ENCODE measurements at regions not wholly inside any gene's neighbourhood (a gene's known extent, or its start where the extent isn't known, plus 50 kb on each side); places are given as distances from the start of the nearest gene placed in this dataset.

GRCh38 chr15:56868170-56868569 lies 50.3 kb upstream of the TCF12 start:
- DNase-seq (ENCODE audit: low read depth in 2 of 2), result no peak

- no peak for DNase-seq (ENCODE audit: low read depth in 2 of 2)
Observed at GRCh38 chr15:56866803-56867202, 51.6 kb upstream of the TCF12 start.

- DNase-seq (ENCODE audit: low read depth in 2 of 2), result no peak
Observed at GRCh38 chr15:56857828-56858227, 60.6 kb upstream of the TCF12 start.

- no peak for DNase-seq (ENCODE audit: low read depth in 2 of 2)
Observed at GRCh38 chr15:56856934-56857333, 61.5 kb upstream of the TCF12 start.

- no peak for DNase-seq (ENCODE audit: low read depth in 2 of 2)
Observed at GRCh38 chr15:56844892-56845291, 73.6 kb upstream of the TCF12 start.

- no peak for DNase-seq (ENCODE audit: low read depth in 2 of 2)
Observed at GRCh38 chr15:56844471-56844870, 74.0 kb upstream of the TCF12 start.

GRCh38 chr15:56839641-56840040 lies 78.8 kb upstream of the TCF12 start:
- DNase-seq (ENCODE audit: low read depth in 2 of 2), result no peak

GRCh38 chr15:56839099-56839498 lies 79.3 kb upstream of the TCF12 start:
- no peak for DNase-seq (ENCODE audit: low read depth in 2 of 2)

GRCh38 chr15:56838085-56838484 lies 80.4 kb upstream of the TCF12 start:
- DNase-seq (ENCODE audit: low read depth in 2 of 2), result no peak

GRCh38 chr15:56837273-56837672 lies 81.2 kb upstream of the TCF12 start:
- DNase-seq (ENCODE audit: low read depth in 2 of 2), result no peak

GRCh38 chr15:56835718-56836171 lies 82.7 kb upstream of the TCF12 start:
- DNase-seq (ENCODE audit: low read depth in 2 of 2), result no peak

- DNase-seq (ENCODE audit: low read depth in 2 of 2), result no peak
Observed at GRCh38 chr15:56832125-56832524, 86.3 kb upstream of the TCF12 start.

- DNase-seq (ENCODE audit: low read depth in 2 of 2), result no peak
Observed at GRCh38 chr15:56831467-56832005, 86.9 kb upstream of the TCF12 start.

- DNase-seq (ENCODE audit: low read depth in 2 of 2), result no peak
Observed at GRCh38 chr15:56824175-56824574, 90.9 kb upstream of the ZNF280D start.

- DNase-seq (ENCODE audit: low read depth in 2 of 2), result peak; percentile 13 to 35
Observed at GRCh38 chr15:56821721-56822425, 88.6 kb upstream of the ZNF280D start.

- DNase-seq (ENCODE audit: low read depth in 2 of 2), result no peak
Observed at GRCh38 chr15:56820333-56820732, 87.0 kb upstream of the ZNF280D start.

GRCh38 chr15:56817321-56818080 lies 84.2 kb upstream of the ZNF280D start:
- no peak for DNase-seq (ENCODE audit: low read depth in 2 of 2)

- DNase-seq (ENCODE audit: low read depth in 2 of 2), result no peak
Observed at GRCh38 chr15:56816781-56817180, 83.5 kb upstream of the ZNF280D start.

GRCh38 chr15:56815247-56815646 lies 81.9 kb upstream of the ZNF280D start:
- no peak for DNase-seq (ENCODE audit: low read depth in 2 of 2)

GRCh38 chr15:56814429-56814828 lies 81.1 kb upstream of the ZNF280D start:
- DNase-seq (ENCODE audit: low read depth in 2 of 2), result no peak

- no peak for DNase-seq (ENCODE audit: low read depth in 2 of 2)
Observed at GRCh38 chr15:56813995-56814394, 80.7 kb upstream of the ZNF280D start.

- DNase-seq (ENCODE audit: low read depth in 2 of 2), result no peak
Observed at GRCh38 chr15:56812961-56813360, 79.7 kb upstream of the ZNF280D start.

GRCh38 chr15:56812221-56812620 lies 78.9 kb upstream of the ZNF280D start:
- DNase-seq (ENCODE audit: low read depth in 2 of 2), result no peak
